CD4-positive, alpha-beta T cell (primary cell): ENCODE measurements at regions not wholly inside any gene's neighbourhood (a gene's known extent, or its start where the extent isn't known, plus 50 kb on each side); places are given as distances from the start of the nearest gene placed in this dataset.

Experiments used
- ATAC-seq: fragments of 200-7000 bp; cut with Tn5 transposase; one replicate; pipeline ENCODE4 v1.10.0; 2022; ENCODE audit warnings: mild to moderate bottlenecking; ENCODE audit not compliant: poor library complexity
- CTCF ChIA-PET: fragments of 350-600 bp; sonication (Branson Sonifier 250); formaldehyde crosslinking; loops from one replicate; lab custom pipeline; 2021; ENCODE audit warnings: antibody characterized with exemption, inconsistent platforms; lab: Charles Lee
- POLR2A ChIA-PET: fragments of 350-600 bp; sonication (Branson Sonifier 250); formaldehyde crosslinking; loops from one replicate; lab custom pipeline; 2021; ENCODE audit warnings: antibody characterized with exemption, inconsistent platforms; lab: Charles Lee
- DNase-seq, 14 experiments: peaks; one replicate each; pipeline ENCODE4 v3.0.0-alpha.2; 2013 to 2020; ENCODE audit warnings: mixed read lengths in 2 of 14
- H3K27ac ChIP-seq, 2 donors: one replicate each; pipeline versions ENCODE4 v1.5.1 to v1.7.0; 2013; ENCODE audit warnings: low read length in 2 of 2, low read depth in 1 of 2, mild to moderate bottlenecking in 1 of 2
- H3K27me3 ChIP-seq, 2 experiments: 1 replicate in 1 of 2; 2 replicates in 1 of 2; pipeline versions ENCODE4 v1.6.1 to v1.7.0; 2013; ENCODE audit warnings: low read length in 2 of 2, control low read depth in 1 of 2, mild to moderate bottlenecking in 1 of 2, moderate library complexity in 1 of 2; ENCODE audit not compliant: insufficient read depth in 2 of 2, control insufficient read depth in 1 of 2
- H3K36me3 ChIP-seq: one replicate; pipeline ENCODE4 v1.6.1; 2013; ENCODE audit warnings: low read length, control low read depth; ENCODE audit not compliant: insufficient read depth
- H3K4me1 ChIP-seq: one replicate; pipeline ENCODE4 v1.6.1; 2013; ENCODE audit warnings: low read length, control low read depth; ENCODE audit not compliant: insufficient read depth
- H3K4me3 ChIP-seq: one replicate; pipeline ENCODE4 v1.5.1; 2013; ENCODE audit warnings: mild to moderate bottlenecking, low read length, moderate library complexity
- H3K9me3 ChIP-seq, 2 experiments: 1 replicate in 1 of 2; 2 replicates in 1 of 2; pipeline versions ENCODE4 v1.6.1 to v1.7.0; 2013; ENCODE audit warnings: low read length in 2 of 2, mild to moderate bottlenecking in 2 of 2, control low read depth in 1 of 2, moderate library complexity in 1 of 2; ENCODE audit not compliant: control insufficient read depth in 1 of 2, insufficient read depth in 1 of 2
- H3K27ac Mint-ChIP-seq: one replicate; pipeline ENCODE4 v1.8.0; 2020; ENCODE audit warnings: mixed read lengths
- H3K27me3 Mint-ChIP-seq: one replicate; pipeline ENCODE4 v1.8.0; 2021; ENCODE audit warnings: mixed read lengths
- H3K36me3 Mint-ChIP-seq: one replicate; pipeline ENCODE4 v1.8.0; 2021; ENCODE audit warnings: low read depth, mixed read lengths
- H3K4me1 Mint-ChIP-seq: one replicate; pipeline ENCODE4 v1.8.0; 2021; ENCODE audit warnings: low read depth, mixed read lengths
- H3K4me3 Mint-ChIP-seq: one replicate; pipeline ENCODE4 v1.8.0; 2020; ENCODE audit warnings: mild to moderate bottlenecking, mixed read lengths
- H3K9me3 Mint-ChIP-seq: one replicate; pipeline ENCODE4 v1.8.0; 2020; ENCODE audit warnings: mixed read lengths
- CTCF ChIP-seq: fragments of 200-600 bp; IDR thresholded peaks from one replicate; pipeline ENCODE4 v1.8.0; 2022; ENCODE audit warnings: antibody characterized with exemption, mild to moderate bottlenecking
- intact Hi-C, 2 experiments: fragments of 100-400 bp; cut with DNase I in 1 of 2; cut with micrococcal nuclease in 1 of 2; formaldehyde crosslinking; loops; one replicate each; pipeline versions ENCODE4 v1.15.1 to v1.9.0; 2023 to 2025; cut with DNase I, micrococcal nuclease

GRCh38 chr9:86648828-86649170 lies 294.6 kb upstream of the TUT7 start:
- TF ChIP-seq CTCF: no peak
- no peaks in the 10 kb centered on the region for H3K27me3 Mint-ChIP-seq
- Histone ChIP-seq H3K27me3 (no peaks in the 10 kb centered on the region), H3K27ac (no peak overlapping the region), H3K4me3 (no peak overlapping the region), H3K36me3 (no peaks in the 10 kb centered on the region), H3K4me1 (no peaks in the 10 kb centered on the region), H3K9me3 (peaks cover 0 to 4% of the 10 kb centered on the region in 2 experiments)
- no peaks in the 10 kb centered on the region for H3K4me1 Mint-ChIP-seq
- intact Hi-C loops: no loop called here
- no peak for DNase-seq
- no peaks in the 10 kb centered on the region for H3K36me3 Mint-ChIP-seq
- H3K4me3 Mint-ChIP-seq: no peak overlapping the region
- H3K9me3 Mint-ChIP-seq: peaks cover 3% of the 10 kb centered on the region
- CTCF ChIA-PET: no interaction called here
- no peak for ATAC-seq
- H3K27ac Mint-ChIP-seq: no peak overlapping the region
- POLR2A ChIA-PET: no interaction called here

- TF ChIP-seq CTCF: no peak
- intact Hi-C loops: no loop called here
- Histone ChIP-seq H3K27me3 (no peaks in the 10 kb centered on the region), H3K27ac (no peak overlapping the region), H3K36me3 (no peaks in the 10 kb centered on the region), H3K9me3 (peaks cover 0 to 4% of the 10 kb centered on the region in 2 experiments), H3K4me1 (no peaks in the 10 kb centered on the region), H3K4me3 (no peak overlapping the region)
- ATAC-seq: no peak
- ChIA-PET POLR2A (no interaction called here), CTCF (no interaction called here)
- DNase-seq: no peak
- H3K36me3 Mint-ChIP-seq: no peaks in the 10 kb centered on the region
- H3K27ac Mint-ChIP-seq: no peak overlapping the region
- no peaks in the 10 kb centered on the region for H3K27me3 Mint-ChIP-seq
- no peaks in the 10 kb centered on the region for H3K4me1 Mint-ChIP-seq
- no peak overlapping the region for H3K4me3 Mint-ChIP-seq
- H3K9me3 Mint-ChIP-seq: no peaks in the 10 kb centered on the region
Observed at GRCh38 chr9:86648156-86648827, 294.1 kb upstream of the TUT7 start.

- TF ChIP-seq CTCF: no peak
- no peak for DNase-seq
- Mint-ChIP-seq H3K9me3 (no peaks in the 10 kb centered on the region), H3K36me3 (no peaks in the 10 kb centered on the region), H3K4me3 (no peak overlapping the region), H3K27ac (no peak overlapping the region), H3K4me1 (no peaks in the 10 kb centered on the region), H3K27me3 (no peaks in the 10 kb centered on the region)
- peaks cover 0 to 4% of the 10 kb centered on the region in 2 experiments for H3K9me3 ChIP-seq
- no peaks in the 10 kb centered on the region for H3K4me1 ChIP-seq
- ChIA-PET POLR2A (no interaction called here), CTCF (no interaction called here)
- intact Hi-C loops: no loop called here
- no peak overlapping the region for H3K27ac ChIP-seq
- no peak overlapping the region for H3K4me3 ChIP-seq
- ATAC-seq: no peak
- no peaks in the 10 kb centered on the region for H3K27me3 ChIP-seq
- H3K36me3 ChIP-seq: no peaks in the 10 kb centered on the region
Observed at GRCh38 chr9:86645303-86645702, 291.1 kb upstream of the TUT7 start.
